HG03095 (cell line): ENCODE measurements at regions not wholly inside any gene's neighbourhood (a gene's known extent, or its start where the extent isn't known, plus 50 kb on each side); places are given as distances from the start of the nearest gene placed in this dataset.
"Not testable (repeated sequence)": the region's sequence is repeated elsewhere in the genome, so short reads cannot be mapped to it uniquely, and the experiment has no call there.

Source experiments
- ATAC-seq: cut with Tn5 transposase; IDR thresholded peaks from one replicate; pipeline ENCODE4 v1.9.1; 2021; ENCODE audit warnings: moderate library complexity; ENCODE audit not compliant: unreplicated experiment

- ATAC-seq: no peak
These were observed 1403.1 kb downstream of the HACE1 start for GRCh38 chr6:103456652-103457051.

- no peak for ATAC-seq
These were observed 1404.4 kb downstream of the HACE1 start for GRCh38 chr6:103455275-103455674.

- ATAC-seq: no peak
These were observed 1450.2 kb downstream of the HACE1 start for GRCh38 chr6:103409475-103409874.

GRCh38 chr6:103405321-103405720 lies 1454.4 kb downstream of the HACE1 start:
- no peak for ATAC-seq

GRCh38 chr6:103404799-103405198 lies 1454.9 kb downstream of the HACE1 start:
- ATAC-seq: no peak

- no peak for ATAC-seq
These were observed 1463.0 kb downstream of the HACE1 start for GRCh38 chr6:103396768-103397167.

GRCh38 chr6:103379272-103379671 lies 1480.4 kb downstream of the HACE1 start:
- ATAC-seq: no peak

GRCh38 chr6:103367212-103367611 lies 1492.5 kb downstream of the HACE1 start:
- ATAC-seq: no peak

- ATAC-seq: no peak
These were observed 1503.2 kb downstream of the HACE1 start for GRCh38 chr6:103356531-103356930.

- no peak for ATAC-seq
These were observed 1515.1 kb downstream of the HACE1 start for GRCh38 chr6:103344554-103345163.

- no peak for ATAC-seq
These were observed 1524.3 kb downstream of the HACE1 start for GRCh38 chr6:103335412-103335811.

- ATAC-seq: no peak
These were observed 1532.7 kb downstream of the HACE1 start for GRCh38 chr6:103326760-103327757.

- no peak for ATAC-seq
These were observed 1546.3 kb downstream of the HACE1 start for GRCh38 chr6:103313432-103313831.

GRCh38 chr6:103294376-103294775 lies 1565.3 kb downstream of the HACE1 start:
- not testable (repeated sequence) for ATAC-seq

GRCh38 chr6:103284835-103285234 lies 1574.9 kb downstream of the HACE1 start:
- no peak for ATAC-seq

GRCh38 chr6:103280417-103280816 lies 1579.3 kb downstream of the HACE1 start:
- no peak for ATAC-seq

- no peak for ATAC-seq
These were observed 1581.8 kb downstream of the HACE1 start for GRCh38 chr6:103277936-103278335.

GRCh38 chr6:103273048-103273447 lies 1586.7 kb downstream of the HACE1 start:
- no peak for ATAC-seq

- ATAC-seq: no peak
These were observed 1590.1 kb downstream of the HACE1 start for GRCh38 chr6:103269581-103269980.

- ATAC-seq: no peak
These were observed 1591.4 kb downstream of the HACE1 start for GRCh38 chr6:103268335-103268734.

- no peak for ATAC-seq
These were observed 1595.7 kb downstream of the HACE1 start for GRCh38 chr6:103264020-103264419.

GRCh38 chr6:103255132-103255531 lies 1604.6 kb downstream of the HACE1 start:
- ATAC-seq: no peak
